NCI-H2227 treated with DMSO at 0.1 percent for 48 hours (cell line): ENCODE measurements at regions not wholly inside any gene's neighbourhood (a gene's known extent, or its start where the extent isn't known, plus 50 kb on each side); places are given as distances from the start of the nearest gene placed in this dataset.
A peak's percentile ranks its signal among the peaks of the same experiment; 100 is the strongest.
"Not testable (repeated sequence)": the region's sequence is repeated elsewhere in the genome, so short reads cannot be mapped to it uniquely, and the experiment has no call there.

Source experiments
- DNase-seq: peaks from one replicate; lab custom pipeline; 2025; lab: John Stamatoyannopoulos, UW

- DNase-seq = peak; percentile 65
Observed at GRCh38 chr11:123344790-123345357, 85.2 kb upstream of the GRAMD1B start.

GRCh38 chr11:123344188-123344587 lies 85.9 kb upstream of the GRAMD1B start:
- not testable (repeated sequence) for DNase-seq

- DNase-seq = no peak
Observed at GRCh38 chr11:123338997-123339752, 90.9 kb upstream of the GRAMD1B start.

GRCh38 chr11:123338266-123338800 lies 91.7 kb upstream of the GRAMD1B start:
- no peak for DNase-seq

GRCh38 chr11:123334925-123335324 lies 95.1 kb upstream of the GRAMD1B start:
- DNase-seq = no peak

- DNase-seq = not testable (repeated sequence)
Observed at GRCh38 chr11:123332577-123332976, 97.5 kb upstream of the GRAMD1B start.

- DNase-seq = no peak
Observed at GRCh38 chr11:123330948-123331347, 99.1 kb upstream of the GRAMD1B start.

- no peak for DNase-seq
Observed at GRCh38 chr11:123330471-123330870, 99.6 kb upstream of the GRAMD1B start.

- no peak for DNase-seq
Observed at GRCh38 chr11:123330071-123330470, 100.0 kb upstream of the GRAMD1B start.

- DNase-seq = no peak
Observed at GRCh38 chr11:123328281-123328867, 101.7 kb upstream of the GRAMD1B start.

- no peak for DNase-seq
Observed at GRCh38 chr11:123325533-123325932, 104.5 kb upstream of the GRAMD1B start.

- no peak for DNase-seq
Observed at GRCh38 chr11:123323568-123323967, 106.5 kb upstream of the GRAMD1B start.

GRCh38 chr11:123321636-123322035 lies 108.4 kb upstream of the GRAMD1B start:
- no peak for DNase-seq

- no peak for DNase-seq
Observed at GRCh38 chr11:123318623-123319022, 111.4 kb upstream of the GRAMD1B start.

GRCh38 chr11:123318132-123318531 lies 111.9 kb upstream of the GRAMD1B start:
- not testable (repeated sequence) for DNase-seq

GRCh38 chr11:123316003-123316402 lies 114.1 kb upstream of the GRAMD1B start:
- no peak for DNase-seq

- DNase-seq = no peak
Observed at GRCh38 chr11:123314972-123315371, 115.1 kb upstream of the GRAMD1B start.

- DNase-seq = no peak
Observed at GRCh38 chr11:123313262-123313661, 116.8 kb upstream of the GRAMD1B start.

- DNase-seq = peak; percentile 92
Observed at GRCh38 chr11:123308077-123308476, 113.0 kb upstream of the CLMP start.

- no peak for DNase-seq
Observed at GRCh38 chr11:123307276-123307675, 112.2 kb upstream of the CLMP start.

GRCh38 chr11:123306531-123306930 lies 111.5 kb upstream of the CLMP start:
- DNase-seq = no peak

GRCh38 chr11:123305601-123306375 lies 110.7 kb upstream of the CLMP start:
- DNase-seq = no peak
